GM12878 (cell line): ENCODE measurements at regions not wholly inside any gene's neighbourhood (a gene's known extent, or its start where the extent isn't known, plus 50 kb on each side); places are given as distances from the start of the nearest gene placed in this dataset.

Experiments used
- ATAC-seq: fragments of 200-7000 bp; cut with Tn5 transposase; 3 replicates; pipeline ENCODE4 v1.9.1; 2020; ENCODE audit warnings: mild to moderate bottlenecking, moderate library complexity
- BruUV-seq: library from RNA; stranded (reverse); fragments of 400-500 nt; replicated peaks from 2 replicates; lab custom pipeline; 2021; lab: Mats Ljungman, UMichigan
- CTCF ChIA-PET: fragments of 300-600 bp; sonication (Branson Sonifier 250); formaldehyde crosslinking; extraction: SDS; loops from one replicate; lab custom pipeline; 2021; ENCODE audit warnings: inconsistent platforms; lab: Yijun Ruan, JAX
- POLR2A ChIA-PET: fragments of 350-600 bp; formaldehyde crosslinking; extraction: SDS; loops from one replicate; lab custom pipeline; 2021; ENCODE audit warnings: inconsistent platforms; lab: Charles Lee
- RAD21 ChIA-PET: fragments of 300-600 bp; sonication (Branson Sonifier 250); formaldehyde crosslinking; loops from one replicate; lab custom pipeline; 2023; ENCODE audit warnings: antibody characterized with exemption; ENCODE audit not compliant: unreplicated experiment; lab: Charles Lee
- SMC1A ChIA-PET: fragments of 300-600 bp; sonication (Branson Sonifier 250); formaldehyde crosslinking; loops from one replicate; lab custom pipeline; 2023; ENCODE audit not compliant: unreplicated experiment, uncharacterized antibody; lab: Charles Lee
- DNase-seq: peaks from one replicate; pipeline ENCODE4 v3.0.0-alpha.2; 2011; ENCODE audit warnings: low read depth, low spot score
- FAIRE-seq: peaks from 3 replicates; lab custom pipeline; 2011; peaks lifted over from hg19 to GRCh38; lab: Jason Lieb, UNC
- H2AFZ ChIP-seq: 2 replicates; pipeline ENCODE4 v1.6.0; 2011; ENCODE audit warnings: low read depth, low read length, control low read depth; ENCODE audit not compliant: control insufficient read depth
- H3K27ac ChIP-seq: 2 replicates; pipeline ENCODE4 v1.5.1; 2011; ENCODE audit warnings: control low read depth; ENCODE audit not compliant: control insufficient read depth, insufficient read depth
- H3K27me3 ChIP-seq, 2 experiments: replicated peaks in 1 of 2; 2 replicates each; pipeline versions ENCODE4 v1.6.0 to v1.6.1; 2011; ENCODE audit warnings: low read length in 1 of 2; ENCODE audit not compliant: control insufficient read depth in 2 of 2, insufficient read depth in 2 of 2
- H3K36me3 ChIP-seq, 2 experiments: 2 replicates each; pipeline ENCODE4 v1.5.1; 2011; ENCODE audit warnings: low read length in 1 of 2; ENCODE audit not compliant: control insufficient read depth in 2 of 2, insufficient read depth in 2 of 2
- H3K4me1 ChIP-seq: 2 replicates; pipeline ENCODE4 v1.6.1; 2011; ENCODE audit warnings: mild to moderate bottlenecking, low read length, moderate library complexity, mixed read lengths; ENCODE audit not compliant: control insufficient read depth, insufficient read depth
- H3K4me2 ChIP-seq: 2 replicates; pipeline ENCODE4 v1.6.0; 2011; ENCODE audit warnings: control low read depth; ENCODE audit not compliant: control insufficient read depth, insufficient read depth
- H3K4me3 ChIP-seq: fragments of 200-600 bp; sonication (generic); 2 replicates; pipeline ENCODE4 v1.5.1; 2016
- H3K79me2 ChIP-seq: 2 replicates; pipeline ENCODE4 v1.6.0; 2011; ENCODE audit warnings: low read length; ENCODE audit not compliant: control insufficient read depth, insufficient read depth
- H3K9ac ChIP-seq: 2 replicates; pipeline ENCODE4 v1.8.0; 2011; ENCODE audit warnings: low read length, control low read depth, mixed read lengths; ENCODE audit not compliant: control insufficient read depth, insufficient read depth
- H3K9me3 ChIP-seq: replicated peaks from 3 replicates; pipeline ENCODE4 v1.5.1; 2011; ENCODE audit warnings: mild to moderate bottlenecking, low read length; ENCODE audit not compliant: control insufficient read depth, insufficient read depth
- H4K20me1 ChIP-seq: 2 replicates; pipeline ENCODE4 v1.6.0; 2011; ENCODE audit not compliant: control insufficient read depth, insufficient read depth
- CHD1 ChIP-seq: IDR thresholded peaks from 2 replicates; pipeline ENCODE4 v1.6.1; 2012; ENCODE audit warnings: low read depth, low read length, improper control_type of control experiment
- ETV6 ChIP-seq, 2 experiments: fragments of 450-650 bp in 1 of 2; IDR thresholded peaks in 1 of 2; conservative IDR thresholded peaks in 1 of 2; 2 replicates each; pipeline ENCODE4 v1.6.1; 2014; ENCODE audit warnings: antibody characterized with exemption in 1 of 2, borderline replicate concordance in 1 of 2, low read depth in 1 of 2, mild to moderate bottlenecking in 1 of 2, moderate library complexity in 1 of 2
- HDAC6 ChIP-seq: fragments of 200-600 bp; sonication (generic); IDR thresholded peaks from one replicate; pipeline ENCODE4 v1.8.0; 2017; ENCODE audit warnings: antibody characterized with exemption; ENCODE audit not compliant: unreplicated experiment
- IRF4 ChIP-seq: IDR thresholded peaks from 2 replicates; pipeline ENCODE4 v1.6.1; 2011; ENCODE audit warnings: low read depth, low read length
- KDM1A ChIP-seq: fragments of 200-600 bp; sonication (generic); IDR thresholded peaks from 2 replicates; pipeline ENCODE4 v1.6.1; 2016; ENCODE audit warnings: borderline replicate concordance
- MEF2A ChIP-seq: IDR thresholded peaks from 2 replicates; pipeline ENCODE4 v1.6.1; 2011; ENCODE audit warnings: low read depth, mild to moderate bottlenecking, low read length, moderate library complexity; ENCODE audit not compliant: insufficient read depth
- NFYB ChIP-seq: IDR thresholded peaks from 2 replicates; pipeline ENCODE4 v1.6.1; 2011; ENCODE audit warnings: low read depth, mild to moderate bottlenecking, low read length, improper control_type of control experiment, moderate library complexity; ENCODE audit not compliant: insufficient read depth
- SMARCA5 ChIP-seq: fragments of 450-650 bp; IDR thresholded peaks from 2 replicates; pipeline ENCODE4 v1.6.1; 2017; ENCODE audit warnings: mild to moderate bottlenecking
- SMC3 ChIP-seq: IDR thresholded peaks from 2 replicates; pipeline ENCODE4 v1.6.1; 2011; ENCODE audit warnings: low read length, improper control_type of control experiment, borderline replicate concordance
- SPI1 ChIP-seq: IDR thresholded peaks from 2 replicates; pipeline ENCODE4 v1.6.1; 2011; ENCODE audit warnings: low read depth, mild to moderate bottlenecking, low read length, moderate library complexity, borderline replicate concordance; ENCODE audit not compliant: insufficient read depth
- SREBF2 ChIP-seq: IDR thresholded peaks from 2 replicates; pipeline ENCODE4 v1.6.1; 2012; ENCODE audit warnings: mild to moderate bottlenecking, low read length
- WGBS: methylation state at CpG from one replicate; pipeline ENCODE4 v1.1.6; 2016; ENCODE audit warnings: low lambda C conversion rate; ENCODE audit not compliant: insufficient replicate concordance, insufficient coverage; ENCODE audit errors: missing lambda C conversion rate; 5-methylcytosine and 5-hydroxymethylcytosine counted together
- in situ Hi-C: fragments of 300-500 bp; cut with MboI; formaldehyde crosslinking; loops from 9 replicates; pipeline ENCODE4 v1.14.3; 2018; ENCODE audit warnings: mixed read lengths
- intact Hi-C: fragments of 100-400 bp; cut with micrococcal nuclease; formaldehyde crosslinking; loops from one replicate; pipeline ENCODE4 v1.14.2; 2022; ENCODE audit not compliant: unreplicated experiment
- TF ChIP-seq, protein P1 (sequence below): fragments of 450-650 bp; formaldehyde crosslinking; IDR thresholded peaks from 2 replicates; pipeline ENCODE4 v1.5.0; 2022; ENCODE audit warnings: mild to moderate bottlenecking, missing genetic modification characterization
- TF ChIP-seq, protein P2 (sequence below), 3 experiments: IDR thresholded peaks in 2 of 3; conservative IDR thresholded peaks in 1 of 3; 2 replicates each; pipeline ENCODE4 v1.5.1; 2011; ENCODE audit warnings: low read depth in 3 of 3, low read length in 3 of 3, mild to moderate bottlenecking in 3 of 3, control low read depth in 2 of 3, moderate library complexity in 2 of 3, inconsistent platforms in 1 of 3, mixed read lengths in 1 of 3; ENCODE audit not compliant: control insufficient read depth in 2 of 3, insufficient read depth in 1 of 3; ENCODE audit errors: extremely low read depth in 1 of 3

DNA sequence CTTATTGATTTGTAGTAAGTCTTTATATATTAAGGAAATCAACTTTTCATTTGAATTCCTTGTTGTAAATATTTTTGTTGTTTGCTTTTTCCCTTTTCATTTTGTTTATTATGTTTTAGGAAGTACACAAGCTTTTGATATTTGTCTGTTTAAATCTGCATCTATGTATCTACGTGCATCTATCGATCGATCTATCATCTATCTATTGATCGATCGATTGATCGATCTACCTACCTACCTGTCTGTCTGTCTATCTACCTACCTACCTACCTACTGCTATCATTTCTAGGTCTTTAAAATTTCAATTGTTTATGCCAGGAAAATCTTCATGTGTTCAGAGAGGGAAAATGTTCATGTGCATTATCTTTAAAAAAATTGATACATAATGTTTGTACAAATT, 216.8 kb upstream of the MTPN start:
- H3K4me3 ChIP-seq, result no peak overlapping the region
- H4K20me1 ChIP-seq, result no peaks in the 10 kb centered on the region
- no peaks in the 10 kb centered on the region for H3K4me1 ChIP-seq
- no peak overlapping the region for H3K4me2 ChIP-seq
- no peak for ATAC-seq
- ChIA-PET POLR2A (no interaction called here), CTCF (no interaction called here), RAD21 (no interaction called here), SMC1A (no interaction called here)
- intact Hi-C loops, result no loop called here
- no peak for FAIRE-seq
- no peaks in the 10 kb centered on the region; the same call in 2 of the 3 replicates for H3K9me3 ChIP-seq
- H3K79me2 ChIP-seq, result no peaks in the 10 kb centered on the region
- no TSS peak for BruUV-seq
- H2AFZ ChIP-seq, result no peak overlapping the region
- H3K27me3 ChIP-seq, result no peaks in the 10 kb centered on the region
- no peak overlapping the region for H3K27ac ChIP-seq
- no peaks in the 10 kb centered on the region for H3K36me3 ChIP-seq
- in situ Hi-C loops, result no loop called here
- no peak overlapping the region for H3K9ac ChIP-seq
- 56% methylated on average over 6 of the region's 6 CpGs for WGBS
- DNase-seq, result no peak
- no peak for TF ChIP-seq IRF4

DNA sequence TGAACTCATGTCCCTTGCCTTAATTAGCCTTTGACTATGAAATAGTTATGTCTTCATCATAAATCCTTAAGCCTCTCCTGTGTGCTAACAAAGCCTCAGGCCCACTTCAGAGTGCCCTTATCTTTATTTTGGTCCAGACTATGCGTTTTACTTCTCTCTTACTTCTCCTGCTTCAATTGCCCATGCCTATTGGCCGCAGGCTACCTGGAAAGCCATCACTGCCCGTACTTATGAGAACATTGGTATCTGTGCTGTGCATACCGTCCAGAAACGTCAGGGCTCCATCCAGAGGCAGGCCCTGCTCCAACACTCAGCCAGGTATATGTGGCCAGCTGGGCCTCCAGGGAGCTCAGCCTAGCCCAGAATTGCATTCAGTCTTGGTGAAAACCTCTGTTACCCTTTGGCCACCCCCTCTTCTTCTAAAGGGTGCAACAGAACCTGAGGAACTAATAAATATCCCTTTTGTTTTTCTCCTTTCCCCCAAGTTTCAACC, 212.4 kb upstream of the MTPN start:
- 54% methylated on average over 5 of the region's 5 CpGs for WGBS
- SMC1A ChIA-PET, result no interaction called here
- FAIRE-seq (no peak), DNase-seq (no peak), ATAC-seq (no peak)
- CTCF ChIA-PET, result no interaction called here
- Histone ChIP-seq H3K79me2 (no peaks in the 10 kb centered on the region), H3K27ac (no peak overlapping the region), H3K9ac (no peak overlapping the region), H3K4me1 (no peaks in the 10 kb centered on the region), H3K27me3 (no peaks in the 10 kb centered on the region), H4K20me1 (no peaks in the 10 kb centered on the region), H2AFZ (no peak overlapping the region), H3K4me2 (no peak overlapping the region), H3K36me3 (no peaks in the 10 kb centered on the region), H3K9me3 (no peaks in the 10 kb centered on the region), H3K4me3 (no peak overlapping the region)
- in situ Hi-C loops (no loop called here), intact Hi-C loops (no loop called here)
- RAD21 ChIA-PET, result no interaction called here
- BruUV-seq, result no TSS peak
- POLR2A ChIA-PET, result no interaction called here
- TF ChIP-seq NFYB (no peak), ETV6 (conservative IDR thresholded peaks at IDR 0.05 in 1 of 2, IDR thresholded peaks at IDR 0.05 in 1 of 2; ENCODE audit: borderline replicate concordance in 1 of 2, low read depth in 1 of 2) (no peak), SMARCA5 (no peak), SPI1 (no peak), MEF2A (no peak), SREBF2 (no peak), CHD1 (no peak), KDM1A (no peak), SMC3 (no peak), HDAC6 (no peak)
- TF ChIP-seq, protein P1, sequence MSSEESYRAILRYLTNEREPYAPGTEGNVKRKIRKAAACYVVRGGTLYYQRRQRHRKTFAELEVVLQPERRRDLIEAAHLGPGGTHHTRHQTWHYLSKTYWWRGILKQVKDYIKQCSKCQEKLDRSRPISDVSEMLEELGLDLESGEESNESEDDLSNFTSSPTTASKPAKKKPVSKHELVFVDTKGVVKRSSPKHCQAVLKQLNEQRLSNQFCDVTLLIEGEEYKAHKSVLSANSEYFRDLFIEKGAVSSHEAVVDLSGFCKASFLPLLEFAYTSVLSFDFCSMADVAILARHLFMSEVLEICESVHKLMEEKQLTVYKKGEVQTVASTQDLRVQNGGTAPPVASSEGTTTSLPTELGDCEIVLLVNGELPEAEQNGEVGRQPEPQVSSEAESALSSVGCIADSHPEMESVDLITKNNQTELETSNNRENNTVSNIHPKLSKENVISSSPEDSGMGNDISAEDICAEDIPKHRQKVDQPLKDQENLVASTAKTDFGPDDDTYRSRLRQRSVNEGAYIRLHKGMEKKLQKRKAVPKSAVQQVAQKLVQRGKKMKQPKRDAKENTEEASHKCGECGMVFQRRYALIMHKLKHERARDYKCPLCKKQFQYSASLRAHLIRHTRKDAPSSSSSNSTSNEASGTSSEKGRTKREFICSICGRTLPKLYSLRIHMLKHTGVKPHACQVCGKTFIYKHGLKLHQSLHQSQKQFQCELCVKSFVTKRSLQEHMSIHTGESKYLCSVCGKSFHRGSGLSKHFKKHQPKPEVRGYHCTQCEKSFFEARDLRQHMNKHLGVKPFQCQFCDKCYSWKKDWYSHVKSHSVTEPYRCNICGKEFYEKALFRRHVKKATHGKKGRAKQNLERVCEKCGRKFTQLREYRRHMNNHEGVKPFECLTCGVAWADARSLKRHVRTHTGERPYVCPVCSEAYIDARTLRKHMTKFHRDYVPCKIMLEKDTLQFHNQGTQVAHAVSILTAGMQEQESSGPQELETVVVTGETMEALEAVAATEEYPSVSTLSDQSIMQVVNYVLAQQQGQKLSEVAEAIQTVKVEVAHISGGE (CRISPR knock-in tag), result no peak
- TF ChIP-seq, protein P2, sequence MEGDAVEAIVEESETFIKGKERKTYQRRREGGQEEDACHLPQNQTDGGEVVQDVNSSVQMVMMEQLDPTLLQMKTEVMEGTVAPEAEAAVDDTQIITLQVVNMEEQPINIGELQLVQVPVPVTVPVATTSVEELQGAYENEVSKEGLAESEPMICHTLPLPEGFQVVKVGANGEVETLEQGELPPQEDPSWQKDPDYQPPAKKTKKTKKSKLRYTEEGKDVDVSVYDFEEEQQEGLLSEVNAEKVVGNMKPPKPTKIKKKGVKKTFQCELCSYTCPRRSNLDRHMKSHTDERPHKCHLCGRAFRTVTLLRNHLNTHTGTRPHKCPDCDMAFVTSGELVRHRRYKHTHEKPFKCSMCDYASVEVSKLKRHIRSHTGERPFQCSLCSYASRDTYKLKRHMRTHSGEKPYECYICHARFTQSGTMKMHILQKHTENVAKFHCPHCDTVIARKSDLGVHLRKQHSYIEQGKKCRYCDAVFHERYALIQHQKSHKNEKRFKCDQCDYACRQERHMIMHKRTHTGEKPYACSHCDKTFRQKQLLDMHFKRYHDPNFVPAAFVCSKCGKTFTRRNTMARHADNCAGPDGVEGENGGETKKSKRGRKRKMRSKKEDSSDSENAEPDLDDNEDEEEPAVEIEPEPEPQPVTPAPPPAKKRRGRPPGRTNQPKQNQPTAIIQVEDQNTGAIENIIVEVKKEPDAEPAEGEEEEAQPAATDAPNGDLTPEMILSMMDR (IDR thresholded peaks at IDR 0.05 in 2 of 3, conservative IDR thresholded peaks at IDR 0.05 in 1 of 3; ENCODE audit: control insufficient read depth in 2 of 3, extremely low read depth in 1 of 3, insufficient read depth in 1 of 3, low read depth in 3 of 3, low read length in 3 of 3), result no peak
